H1 (cell line): ENCODE measurements at regions not wholly inside any gene's neighbourhood (a gene's known extent, or its start where the extent isn't known, plus 50 kb on each side); places are given as distances from the start of the nearest gene placed in this dataset.
A peak's percentile ranks its signal among the peaks of the same experiment; 100 is the strongest.

Experiments
- CTCF ChIA-PET: fragments of 300-600 bp; sonication (Branson Sonifier 250); formaldehyde crosslinking; loops from one replicate; lab custom pipeline; 2021; ENCODE audit not compliant: partially characterized antibody; lab: Charles Lee
- POLR2A ChIA-PET: fragments of 300-600 bp; sonication (Branson Sonifier 250); formaldehyde crosslinking; loops from one replicate; lab custom pipeline; 2021; ENCODE audit warnings: inconsistent platforms; ENCODE audit not compliant: partially characterized antibody; lab: Charles Lee
- DNase-seq, 2 experiments: peaks; one replicate each; pipeline versions ENCODE4 v3.0.0 to v3.0.0-alpha.2; 2010 to 2022; ENCODE audit warnings: low spot score in 2 of 2, low read depth in 1 of 2, mixed read lengths in 1 of 2
- FAIRE-seq: peaks from 2 replicates; lab custom pipeline; 2011; peaks lifted over from hg19 to GRCh38; lab: Jason Lieb, UNC
- H2AFZ ChIP-seq: 2 replicates; pipeline ENCODE4 v1.8.1; 2012; ENCODE audit warnings: low read length, inconsistent platforms
- H2AK5ac ChIP-seq: 2 replicates; pipeline ENCODE4 v1.6.1; 2013; ENCODE audit warnings: low read depth, low read length
- H2BK120ac ChIP-seq: replicated peaks from 2 replicates; pipeline ENCODE3; 2013; ENCODE audit warnings: low read depth, low read length, inconsistent platforms
- H2BK12ac ChIP-seq: 2 replicates; pipeline ENCODE4 v1.6.1; 2013; ENCODE audit warnings: low read depth, low read length
- H2BK15ac ChIP-seq: 2 replicates; pipeline ENCODE4 v1.6.1; 2013; ENCODE audit warnings: low read length
- H2BK20ac ChIP-seq: 2 replicates; pipeline ENCODE4 v1.6.1; 2013; ENCODE audit warnings: low read length
- H2BK5ac ChIP-seq: 2 replicates; pipeline ENCODE4 v1.6.1; 2013; ENCODE audit warnings: low read depth, low read length
- H3K14ac ChIP-seq: 2 replicates; pipeline ENCODE4 v1.6.1; 2013; ENCODE audit warnings: inconsistent platforms; ENCODE audit not compliant: insufficient read length
- H3K18ac ChIP-seq: 2 replicates; pipeline ENCODE4 v1.6.1; 2013; ENCODE audit warnings: low read length; ENCODE audit errors: extremely low read depth
- H3K23ac ChIP-seq: 2 replicates; pipeline ENCODE4 v1.6.1; 2013; ENCODE audit warnings: inconsistent platforms; ENCODE audit not compliant: insufficient read length
- H3K23me2 ChIP-seq: 2 replicates; pipeline ENCODE4 v1.6.1; 2013; ENCODE audit warnings: low read depth, low read length
- H3K27ac ChIP-seq: 2 replicates; pipeline ENCODE4 v1.6.1; 2011; ENCODE audit warnings: low read depth, low read length, inconsistent platforms
- H3K27me3 ChIP-seq, 4 experiments: replicated peaks in 1 of 4; 1 replicate in 1 of 4; 2 replicates in 3 of 4; pipeline versions ENCODE4 v1.6.1 to v1.8.1; 2011 to 2013; ENCODE audit warnings: low read length in 3 of 4, mild to moderate bottlenecking in 3 of 4, inconsistent platforms in 2 of 4, mixed read lengths in 2 of 4, moderate library complexity in 1 of 4; ENCODE audit not compliant: control insufficient read depth in 3 of 4, insufficient read depth in 3 of 4; ENCODE audit errors: extremely low read depth in 1 of 4
- H3K36me3 ChIP-seq, 4 experiments: 2 replicates each; pipeline versions ENCODE4 v1.6.1 to v1.8.1; 2011 to 2013; ENCODE audit warnings: mild to moderate bottlenecking in 4 of 4, low read length in 3 of 4, moderate library complexity in 2 of 4, control low read depth in 1 of 4, inconsistent platforms in 1 of 4; ENCODE audit not compliant: insufficient read depth in 4 of 4, control insufficient read depth in 2 of 4
- H3K4ac ChIP-seq: replicated peaks from 2 replicates; pipeline ENCODE3; 2013; ENCODE audit warnings: low read length, low read depth, mixed read lengths, inconsistent platforms; ENCODE audit not compliant: insufficient read length
- H3K4me1 ChIP-seq, 4 experiments: replicated peaks in 1 of 4; 1 replicate in 1 of 4; 2 replicates in 3 of 4; pipeline versions ENCODE4 v1.6.1 to v1.8.1; 2011 to 2013; ENCODE audit warnings: low read length in 3 of 4, inconsistent platforms in 2 of 4, mixed read lengths in 1 of 4; ENCODE audit not compliant: insufficient read depth in 4 of 4, control insufficient read depth in 3 of 4
- H3K4me2 ChIP-seq, 2 experiments: 2 replicates each; pipeline versions ENCODE4 v1.6.1 to v1.8.1; 2011 to 2013; ENCODE audit warnings: low read depth in 2 of 2, low read length in 2 of 2, control low read depth in 1 of 2, inconsistent platforms in 1 of 2, mild to moderate bottlenecking in 1 of 2; ENCODE audit not compliant: insufficient read depth in 1 of 2
- H3K4me3 ChIP-seq, 4 experiments: fragments of 200-600, 300-600 bp in 1 of 4; sonication (generic), shearing (Covaris generic), sonication (Bioruptor Twin) in 1 of 4; 2 replicates each; pipeline versions ENCODE4 v1.5.1 to v1.8.1; 2011 to 2016; ENCODE audit warnings: low read length in 4 of 4, low read depth in 3 of 4, control low read depth in 2 of 4, inconsistent platforms in 2 of 4, mild to moderate bottlenecking in 2 of 4, mixed read lengths in 1 of 4, moderate library complexity in 1 of 4; ENCODE audit not compliant: insufficient read depth in 2 of 4; ENCODE audit errors: extremely low read depth in 1 of 4
- H3K56ac ChIP-seq: replicated peaks from 2 replicates; pipeline ENCODE3; 2013; ENCODE audit warnings: low read depth, mild to moderate bottlenecking, mixed read lengths, low read length, inconsistent platforms; ENCODE audit not compliant: insufficient read length
- H3K79me1 ChIP-seq: 2 replicates; pipeline ENCODE4 v1.6.1; 2013; ENCODE audit warnings: low read depth, low read length, control low read depth
- H3K79me2 ChIP-seq, 2 experiments: 2 replicates each; pipeline versions ENCODE4 v1.6.1 to v1.8.1; 2012 to 2013; ENCODE audit warnings: low read length in 2 of 2, mild to moderate bottlenecking in 2 of 2, inconsistent platforms in 1 of 2; ENCODE audit not compliant: insufficient read depth in 2 of 2, control insufficient read depth in 1 of 2
- H3K9ac ChIP-seq, 4 experiments: replicated peaks in 1 of 4; 1 replicate in 1 of 4; 2 replicates in 3 of 4; pipeline versions ENCODE4 v1.6.1 to v1.8.1; 2011 to 2013; ENCODE audit warnings: low read depth in 3 of 4, low read length in 3 of 4, control low read depth in 2 of 4, mild to moderate bottlenecking in 2 of 4, moderate library complexity in 2 of 4, inconsistent platforms in 1 of 4; ENCODE audit errors: extremely low read depth in 1 of 4
- H3K9me3 ChIP-seq, 2 experiments: 2 replicates each; pipeline versions ENCODE4 v1.6.1 to v1.8.1; 2012 to 2013; ENCODE audit warnings: mild to moderate bottlenecking in 2 of 2, moderate library complexity in 2 of 2, control low read depth in 1 of 2, inconsistent platforms in 1 of 2, low read depth in 1 of 2, low read length in 1 of 2, mixed read lengths in 1 of 2; ENCODE audit not compliant: insufficient read depth in 2 of 2
- H4K20me1 ChIP-seq, 2 experiments: replicated peaks in 1 of 2; 2 replicates each; pipeline versions ENCODE3 to v1.8.1; 2011 to 2013; ENCODE audit warnings: inconsistent platforms in 2 of 2, low read length in 2 of 2, mild to moderate bottlenecking in 1 of 2; ENCODE audit not compliant: insufficient read depth in 2 of 2, control insufficient read depth in 1 of 2
- H4K5ac ChIP-seq: 2 replicates; pipeline ENCODE4 v1.6.1; 2013; ENCODE audit warnings: low read length, low read depth, mixed read lengths, inconsistent platforms; ENCODE audit not compliant: insufficient read length
- H4K8ac ChIP-seq: 2 replicates; pipeline ENCODE4 v1.8.0; 2013; ENCODE audit warnings: mild to moderate bottlenecking, moderate library complexity, low read length, inconsistent platforms; ENCODE audit not compliant: insufficient read depth; ENCODE audit errors: extremely low read depth
- H4K91ac ChIP-seq: replicated peaks from 2 replicates; pipeline ENCODE3; 2013; ENCODE audit warnings: low read length, mixed read lengths, inconsistent platforms; ENCODE audit not compliant: insufficient read length
- KDM5A ChIP-seq: fragments of 200-600 bp; IDR thresholded peaks from 2 replicates; pipeline ENCODE4 v1.7.1; 2012; ENCODE audit warnings: mild to moderate bottlenecking, low read length, inconsistent platforms, mixed read lengths
- SP2 ChIP-seq: IDR thresholded peaks from 2 replicates; pipeline ENCODE4 v1.6.1; 2012; ENCODE audit warnings: mild to moderate bottlenecking, low read length, inconsistent platforms
- WGBS, 2 experiments: shearing (Covaris generic) in 1 of 2; methylation state at CpG; one replicate each; pipeline versions ENCODE4 v1.1.6 to v1.1.7; 2013 to 2015; ENCODE audit warnings: low lambda C conversion rate in 2 of 2, mixed read lengths in 2 of 2, inconsistent platforms in 1 of 2, low coverage in 1 of 2, missing lambda C conversion rate in 1 of 2; ENCODE audit not compliant: insufficient replicate concordance in 2 of 2, insufficient coverage in 1 of 2, insufficient read length in 1 of 2; ENCODE audit errors: extremely low coverage in 1 of 2, missing lambda C conversion rate in 1 of 2; 5-methylcytosine and 5-hydroxymethylcytosine counted together

DNA sequence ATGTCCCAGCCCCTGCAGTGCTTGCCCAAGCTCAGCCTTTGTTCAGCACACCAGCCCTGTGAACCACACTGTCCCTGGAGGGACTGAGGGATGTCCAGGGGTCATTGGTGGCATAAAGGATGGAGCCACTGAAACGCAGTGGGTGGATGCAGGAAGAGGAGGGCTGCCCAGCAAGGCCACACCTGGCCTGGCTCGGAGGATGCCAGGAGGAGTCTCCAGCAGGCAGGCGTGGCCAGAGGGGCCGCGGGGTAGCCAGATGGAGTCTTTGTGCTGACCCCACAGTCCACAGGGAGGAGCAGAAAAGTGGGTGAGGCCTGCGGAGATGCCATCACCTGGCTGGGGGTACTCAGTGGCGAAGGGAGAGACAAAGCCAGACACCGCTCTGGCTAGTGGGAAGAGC, 108.5 kb upstream of the C14orf180 start:
- DNase-seq = peak in 1 of 2 experiments; percentile 26
- no peak overlapping the region for H3K9ac ChIP-seq
- H3K79me1 ChIP-seq = no peaks in the 10 kb centered on the region
- no peak overlapping the region for H2BK20ac ChIP-seq
- H2BK120ac ChIP-seq = no peak overlapping the region
- no peak overlapping the region for H3K4ac ChIP-seq
- no peak overlapping the region for H3K23ac ChIP-seq
- H3K27me3 ChIP-seq = no peaks in the 10 kb centered on the region; a peak in 1 of 7 replicates
- H3K18ac ChIP-seq = no peak overlapping the region
- H3K4me1 ChIP-seq = no peaks in the 10 kb centered on the region; a peak in 2 of 7 replicates
- H4K91ac ChIP-seq = no peak overlapping the region
- POLR2A ChIA-PET = no interaction called here
- 97% methylated on average over 8 of the region's 8 CpGs; no CpG with 5 or more reads in 1 of the 2 experiments for WGBS, 2 experiments
- no peaks in the 10 kb centered on the region for H3K79me2 ChIP-seq
- no peak overlapping the region for H3K27ac ChIP-seq
- CTCF ChIA-PET = no interaction called here
- H2BK5ac ChIP-seq = no peak overlapping the region
- no peak overlapping the region for H2AK5ac ChIP-seq
- no peak overlapping the region for H4K8ac ChIP-seq
- H3K9me3 ChIP-seq = no peaks in the 10 kb centered on the region
- no peak for FAIRE-seq
- H3K23me2 ChIP-seq = peaks cover 9% of the 10 kb centered on the region; the same call in 1 of the 2 replicates
- no peaks in the 10 kb centered on the region for H3K36me3 ChIP-seq
- peaks cover 0 to 8% of the 10 kb centered on the region in 2 experiments for H4K20me1 ChIP-seq
- no peak overlapping the region for H3K14ac ChIP-seq
- no peak overlapping the region for H4K5ac ChIP-seq
- no peak overlapping the region for H2AFZ ChIP-seq
- no peak overlapping the region for H3K4me2 ChIP-seq
- H3K4me3 ChIP-seq = no peak overlapping the region
- H2BK15ac ChIP-seq = no peak overlapping the region
- TF ChIP-seq KDM5A = no peak
- no peak for TF ChIP-seq SP2
- TF ChIP-seq, all 59 proteins: peak for 0
- Histone ChIP-seq H3K56ac (no peak overlapping the region), H2BK12ac (0 out of 2 replicates have a peak overlapping the region, but pooled peaks have one; percentile 35)
